Esophagus muscularis mucosa (tissue), 3 donors: ENCODE measurements at regions not wholly inside any gene's neighbourhood (a gene's known extent, or its start where the extent isn't known, plus 50 kb on each side); places are given as distances from the start of the nearest gene placed in this dataset.

Experiments used
- small RNA-seq, 3 donors: library from RNA; depleted of rRNA; stranded (forward); fragments of <200 nt; gene quantifications; one replicate each; pipeline ENCODE3, GENCODE V24; 2016

Small RNA genes in the stretch of these regions (small RNA-seq; reads per million reads assigned to genes)
- 0 reads per million in 3 donors for gene AL356277.1
- gene TXNP7: 0 reads per million in 3 donors
